ENCODE measurements at regions not wholly inside any gene's neighbourhood (a gene's known extent, or its start where the extent isn't known, plus 50 kb on each side); places are given as distances from the start of the nearest gene placed in this dataset.

DNA sequence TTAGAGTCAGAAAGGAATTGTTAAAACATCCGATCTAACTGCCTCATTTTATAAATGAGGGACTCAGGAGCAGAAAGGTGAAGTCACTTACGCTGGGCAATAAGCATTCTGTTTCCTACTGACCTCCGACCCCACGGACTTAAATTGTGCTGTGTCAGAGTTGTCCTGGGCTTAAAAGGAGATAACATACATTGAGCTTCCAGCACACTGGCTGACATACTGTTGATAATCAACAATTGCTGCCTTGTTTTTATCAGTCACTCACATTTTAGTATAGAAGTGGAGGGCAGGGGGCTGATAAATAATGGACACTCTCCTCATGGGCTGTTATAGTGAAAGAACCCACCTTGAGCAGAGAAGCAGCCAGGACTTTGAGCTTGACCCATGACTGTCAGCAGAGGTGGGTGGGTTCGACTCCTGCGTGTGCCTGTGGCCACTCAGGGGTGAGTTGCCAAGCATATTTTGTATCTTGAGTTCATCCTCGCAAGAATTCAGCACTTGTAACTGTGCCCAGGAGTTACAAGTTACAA, 166.5 kb upstream of the JARID2 start:
- H3K36me3 ChIP-seq (ENCODE audit: control insufficient read depth, insufficient read depth, low read length) = no peaks in the 10 kb centered on the region
- CTCF ChIA-PET = no interaction called here
- TF ChIP-seq SIN3A (IDR thresholded peaks at IDR 0.05; ENCODE audit: borderline replicate concordance, insufficient read depth, low read depth, low read length) (no peak), TCF7L2 (IDR thresholded peaks at IDR 0.05; ENCODE audit: low read depth, low read length) (no peak), POLR2AphosphoS5 (IDR thresholded peaks at IDR 0.05; ENCODE audit: low read depth, low read length) (no peak)
- TF ChIP-seq, protein P1, sequence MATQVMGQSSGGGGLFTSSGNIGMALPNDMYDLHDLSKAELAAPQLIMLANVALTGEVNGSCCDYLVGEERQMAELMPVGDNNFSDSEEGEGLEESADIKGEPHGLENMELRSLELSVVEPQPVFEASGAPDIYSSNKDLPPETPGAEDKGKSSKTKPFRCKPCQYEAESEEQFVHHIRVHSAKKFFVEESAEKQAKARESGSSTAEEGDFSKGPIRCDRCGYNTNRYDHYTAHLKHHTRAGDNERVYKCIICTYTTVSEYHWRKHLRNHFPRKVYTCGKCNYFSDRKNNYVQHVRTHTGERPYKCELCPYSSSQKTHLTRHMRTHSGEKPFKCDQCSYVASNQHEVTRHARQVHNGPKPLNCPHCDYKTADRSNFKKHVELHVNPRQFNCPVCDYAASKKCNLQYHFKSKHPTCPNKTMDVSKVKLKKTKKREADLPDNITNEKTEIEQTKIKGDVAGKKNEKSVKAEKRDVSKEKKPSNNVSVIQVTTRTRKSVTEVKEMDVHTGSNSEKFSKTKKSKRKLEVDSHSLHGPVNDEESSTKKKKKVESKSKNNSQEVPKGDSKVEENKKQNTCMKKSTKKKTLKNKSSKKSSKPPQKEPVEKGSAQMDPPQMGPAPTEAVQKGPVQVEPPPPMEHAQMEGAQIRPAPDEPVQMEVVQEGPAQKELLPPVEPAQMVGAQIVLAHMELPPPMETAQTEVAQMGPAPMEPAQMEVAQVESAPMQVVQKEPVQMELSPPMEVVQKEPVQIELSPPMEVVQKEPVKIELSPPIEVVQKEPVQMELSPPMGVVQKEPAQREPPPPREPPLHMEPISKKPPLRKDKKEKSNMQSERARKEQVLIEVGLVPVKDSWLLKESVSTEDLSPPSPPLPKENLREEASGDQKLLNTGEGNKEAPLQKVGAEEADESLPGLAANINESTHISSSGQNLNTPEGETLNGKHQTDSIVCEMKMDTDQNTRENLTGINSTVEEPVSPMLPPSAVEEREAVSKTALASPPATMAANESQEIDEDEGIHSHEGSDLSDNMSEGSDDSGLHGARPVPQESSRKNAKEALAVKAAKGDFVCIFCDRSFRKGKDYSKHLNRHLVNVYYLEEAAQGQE (IDR thresholded peaks at IDR 0.05; ENCODE audit: insufficient read depth in 1 of 2, low read depth in 2 of 2, low read length in 1 of 2) = no peak
- TF ChIP-seq, protein P2, sequence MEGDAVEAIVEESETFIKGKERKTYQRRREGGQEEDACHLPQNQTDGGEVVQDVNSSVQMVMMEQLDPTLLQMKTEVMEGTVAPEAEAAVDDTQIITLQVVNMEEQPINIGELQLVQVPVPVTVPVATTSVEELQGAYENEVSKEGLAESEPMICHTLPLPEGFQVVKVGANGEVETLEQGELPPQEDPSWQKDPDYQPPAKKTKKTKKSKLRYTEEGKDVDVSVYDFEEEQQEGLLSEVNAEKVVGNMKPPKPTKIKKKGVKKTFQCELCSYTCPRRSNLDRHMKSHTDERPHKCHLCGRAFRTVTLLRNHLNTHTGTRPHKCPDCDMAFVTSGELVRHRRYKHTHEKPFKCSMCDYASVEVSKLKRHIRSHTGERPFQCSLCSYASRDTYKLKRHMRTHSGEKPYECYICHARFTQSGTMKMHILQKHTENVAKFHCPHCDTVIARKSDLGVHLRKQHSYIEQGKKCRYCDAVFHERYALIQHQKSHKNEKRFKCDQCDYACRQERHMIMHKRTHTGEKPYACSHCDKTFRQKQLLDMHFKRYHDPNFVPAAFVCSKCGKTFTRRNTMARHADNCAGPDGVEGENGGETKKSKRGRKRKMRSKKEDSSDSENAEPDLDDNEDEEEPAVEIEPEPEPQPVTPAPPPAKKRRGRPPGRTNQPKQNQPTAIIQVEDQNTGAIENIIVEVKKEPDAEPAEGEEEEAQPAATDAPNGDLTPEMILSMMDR (IDR thresholded peaks at IDR 0.05) = no peak
- no peak overlapping the region for H3K27ac ChIP-seq (ENCODE audit: low read length)
- BruUV-seq (replicated peaks) = no TSS peak
- intact Hi-C loops (cut with micrococcal nuclease; ENCODE audit: unreplicated experiment) = no loop called here
- no peak for DNase-seq (ENCODE audit: low read depth, low spot score)
- no peak overlapping the region for H3K4me3 ChIP-seq (ENCODE audit: low read depth in 2 of 2, low read length in 2 of 2)
- H3K9me3 ChIP-seq (ENCODE audit: control insufficient read depth, insufficient read depth, low read depth, low read length) = no peaks in the 10 kb centered on the region
- POLR2A ChIA-PET = interaction anchor here (0.6 kb wide), 1 partner anchor 140 kb away, joined by 16 read pairs; no protein-coding TSS in a partner anchor
- no peaks in the 10 kb centered on the region for H3K27me3 ChIP-seq (ENCODE audit: control insufficient read depth, insufficient read depth, low read length)
- H3K4me1 ChIP-seq (ENCODE audit: control insufficient read depth, insufficient read depth, low read length) = no peaks in the 10 kb centered on the region
- ATAC-seq = no peak
- in situ Hi-C loops (cut with HindIII; ENCODE audit: low pct_unique_long_range_greater_than_20kb, low sequenced_read_pairs) = no loop called here

DNA sequence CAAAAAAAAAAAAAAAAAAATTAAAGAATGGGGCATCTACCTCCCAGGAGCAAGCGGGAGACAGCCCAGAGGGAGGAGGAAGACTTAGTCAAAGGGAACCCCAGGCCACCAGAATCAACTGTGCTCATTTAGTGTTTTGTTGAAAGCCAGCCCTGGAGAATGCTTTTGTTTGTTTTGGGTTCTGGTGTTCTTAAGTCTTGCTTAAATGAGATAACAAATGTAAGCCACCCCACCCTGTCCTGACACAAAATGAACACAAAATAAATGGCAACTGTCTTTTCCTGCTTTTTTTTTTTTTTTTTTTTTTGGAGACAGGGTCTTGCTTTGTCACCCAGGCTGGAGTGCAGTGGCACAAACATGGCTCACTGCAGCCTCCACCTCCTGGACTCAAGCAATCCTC, 165.0 kb upstream of the JARID2 start:
- BruUV-seq (replicated peaks) = no TSS peak
- intact Hi-C loops (cut with micrococcal nuclease; ENCODE audit: unreplicated experiment) = no loop called here

More for the DNA sequence above, 165.0 kb upstream of the JARID2 start:
- Histone ChIP-seq H3K4me1 (ENCODE audit: control insufficient read depth, insufficient read depth, low read length) (no peaks in the 10 kb centered on the region), H3K36me3 (ENCODE audit: control insufficient read depth, insufficient read depth, low read length) (no peaks in the 10 kb centered on the region), H3K27ac (ENCODE audit: low read length) (no peak overlapping the region), H3K4me3 (ENCODE audit: low read depth in 2 of 2, low read length in 2 of 2) (no peak overlapping the region), H3K27me3 (ENCODE audit: control insufficient read depth, insufficient read depth, low read length) (no peaks in the 10 kb centered on the region), H3K9me3 (ENCODE audit: control insufficient read depth, insufficient read depth, low read depth, low read length) (no peaks in the 10 kb centered on the region)
- in situ Hi-C loops (cut with HindIII; ENCODE audit: low pct_unique_long_range_greater_than_20kb, low sequenced_read_pairs) = no loop called here
- ATAC-seq (no peak), DNase-seq (ENCODE audit: low read depth, low spot score) (no peak)
- TF ChIP-seq TCF7L2 (IDR thresholded peaks at IDR 0.05; ENCODE audit: low read depth, low read length) (no peak), POLR2AphosphoS5 (IDR thresholded peaks at IDR 0.05; ENCODE audit: low read depth, low read length) (no peak), SIN3A (IDR thresholded peaks at IDR 0.05; ENCODE audit: borderline replicate concordance, insufficient read depth, low read depth, low read length) (no peak)
- TF ChIP-seq, protein P2 (IDR thresholded peaks at IDR 0.05) = no peak
- TF ChIP-seq, protein P1 (IDR thresholded peaks at IDR 0.05; ENCODE audit: insufficient read depth in 1 of 2, low read depth in 2 of 2, low read length in 1 of 2) = no peak
- ChIA-PET POLR2A (interaction anchor here (0.6 kb wide), 1 partner anchor 16 kb away, joined by 6 read pairs; no protein-coding TSS in a partner anchor), CTCF (no interaction called here)
